ENCODE measurements at regions not wholly inside any gene's neighbourhood (a gene's known extent, or its start where the extent isn't known, plus 50 kb on each side); places are given as distances from the start of the nearest gene placed in this dataset.

DNA sequence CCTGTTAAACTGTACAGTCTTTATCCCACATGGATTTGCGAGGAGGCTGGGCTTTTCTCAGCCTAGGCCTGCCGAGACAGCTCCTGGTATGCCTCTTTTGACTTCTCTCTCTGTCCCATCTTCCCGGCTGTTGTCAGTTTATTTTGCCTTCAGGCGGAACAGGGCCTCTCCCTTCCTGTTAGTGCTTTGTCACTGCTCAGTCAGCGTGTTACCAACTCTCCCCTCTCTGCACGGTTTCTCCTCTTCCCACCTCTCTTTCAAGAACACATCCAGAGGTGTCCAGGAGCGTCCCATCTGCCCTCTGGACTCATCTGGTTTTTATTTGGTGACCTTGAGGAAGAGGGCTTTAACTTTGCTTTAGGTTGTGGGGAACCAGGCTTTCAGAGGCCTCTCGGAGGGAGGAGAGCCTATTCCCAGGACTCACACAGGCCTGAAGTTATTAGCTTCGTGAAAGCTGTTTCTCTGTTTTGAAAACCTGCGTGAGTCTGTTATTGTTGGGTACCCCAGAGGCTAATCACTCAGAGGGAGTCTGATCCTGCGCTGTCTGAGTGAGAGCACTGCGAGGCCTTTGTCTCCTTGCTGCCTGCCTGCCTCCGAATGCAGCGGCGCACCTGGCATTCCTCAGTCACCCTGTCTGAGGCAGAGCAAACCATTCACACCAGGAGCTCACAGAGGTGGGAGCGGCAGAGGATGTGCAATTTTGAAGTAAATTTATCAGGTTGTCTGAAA, 234.4 kb upstream of the MPDZ start:
- Histone ChIP-seq H3K27me3 (ENCODE audit: control insufficient read depth in 2 of 2, insufficient read depth in 2 of 2, low read length in 2 of 2) (no peaks in the 10 kb centered on the region), H3K27ac (ENCODE audit: extremely low read depth, low read depth, low read length) (no peak overlapping the region), H3K4me2 (ENCODE audit: insufficient read depth, low read length) (peak overlapping the region; percentile 25; the same call in 1 of the 2 replicates), H3K9me3 (replicated peaks; ENCODE audit: control insufficient read depth, insufficient read depth, low read depth, low read length) (no peaks in the 10 kb centered on the region), H2AFZ (ENCODE audit: low read depth, low read length) (peak overlapping the region; percentile 80; the same call in 1 of the 2 replicates), H3K36me3 (ENCODE audit: control insufficient read depth, insufficient read depth, low read length) (no peaks in the 10 kb centered on the region), H3K9me1 (ENCODE audit: control insufficient read depth, insufficient read depth, low read length) (no peaks in the 10 kb centered on the region), H4K20me1 (replicated peaks; ENCODE audit: control insufficient read depth, insufficient read depth, low read length) (no peaks in the 10 kb centered on the region), H3K9ac (ENCODE audit: insufficient read depth in 1 of 2, low read depth in 2 of 2, low read length in 2 of 2) (no peak overlapping the region), H3K4me1 (replicated peaks in 1 of 2; ENCODE audit: control insufficient read depth in 2 of 2, insufficient read depth in 2 of 2, low read length in 2 of 2) (no peaks in the 10 kb centered on the region; a peak in 1 of 5 replicates), H3K79me2 (ENCODE audit: control insufficient read depth, insufficient read depth, low read length) (no peaks in the 10 kb centered on the region), H3K4me3 (no peak overlapping the region)
- peak in 1 of 4 experiments; percentile 2 for DNase-seq (ENCODE audit: extremely low read depth in 1 of 4, low spot score in 3 of 4)
- POLR2A ChIA-PET: interaction anchor here (1.1 kb wide), 1 partner anchor 9 kb away, joined by 4 read pairs; no protein-coding TSS in a partner anchor
- ATAC-seq: peak; percentile 56
- no peak for FAIRE-seq
- WGBS (ENCODE audit: insufficient coverage, low coverage, missing lambda C conversion rate): 22% methylated on average over 15 of the region's 16 CpGs
- TF ChIP-seq, protein P1, sequence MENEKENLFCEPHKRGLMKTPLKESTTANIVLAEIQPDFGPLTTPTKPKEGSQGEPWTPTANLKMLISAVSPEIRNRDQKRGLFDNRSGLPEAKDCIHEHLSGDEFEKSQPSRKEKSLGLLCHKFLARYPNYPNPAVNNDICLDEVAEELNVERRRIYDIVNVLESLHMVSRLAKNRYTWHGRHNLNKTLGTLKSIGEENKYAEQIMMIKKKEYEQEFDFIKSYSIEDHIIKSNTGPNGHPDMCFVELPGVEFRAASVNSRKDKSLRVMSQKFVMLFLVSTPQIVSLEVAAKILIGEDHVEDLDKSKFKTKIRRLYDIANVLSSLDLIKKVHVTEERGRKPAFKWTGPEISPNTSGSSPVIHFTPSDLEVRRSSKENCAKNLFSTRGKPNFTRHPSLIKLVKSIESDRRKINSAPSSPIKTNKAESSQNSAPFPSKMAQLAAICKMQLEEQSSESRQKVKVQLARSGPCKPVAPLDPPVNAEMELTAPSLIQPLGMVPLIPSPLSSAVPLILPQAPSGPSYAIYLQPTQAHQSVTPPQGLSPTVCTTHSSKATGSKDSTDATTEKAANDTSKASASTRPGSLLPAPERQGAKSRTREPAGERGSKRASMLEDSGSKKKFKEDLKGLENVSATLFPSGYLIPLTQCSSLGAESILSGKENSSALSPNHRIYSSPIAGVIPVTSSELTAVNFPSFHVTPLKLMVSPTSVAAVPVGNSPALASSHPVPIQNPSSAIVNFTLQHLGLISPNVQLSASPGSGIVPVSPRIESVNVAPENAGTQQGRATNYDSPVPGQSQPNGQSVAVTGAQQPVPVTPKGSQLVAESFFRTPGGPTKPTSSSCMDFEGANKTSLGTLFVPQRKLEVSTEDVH (IDR thresholded peaks at IDR 0.05; ENCODE audit: low read depth, partially characterized antibody): no peak
- no peak for TF ChIP-seq MYNN (IDR thresholded peaks at IDR 0.05)
- no peak for TF ChIP-seq MYNN (CRISPR knock-in tag; IDR thresholded peaks at IDR 0.05)
- no peak for TF ChIP-seq MEIS2 (IDR thresholded peaks at IDR 0.05; ENCODE audit: partially characterized antibody)
- TF ChIP-seq, protein P2, sequence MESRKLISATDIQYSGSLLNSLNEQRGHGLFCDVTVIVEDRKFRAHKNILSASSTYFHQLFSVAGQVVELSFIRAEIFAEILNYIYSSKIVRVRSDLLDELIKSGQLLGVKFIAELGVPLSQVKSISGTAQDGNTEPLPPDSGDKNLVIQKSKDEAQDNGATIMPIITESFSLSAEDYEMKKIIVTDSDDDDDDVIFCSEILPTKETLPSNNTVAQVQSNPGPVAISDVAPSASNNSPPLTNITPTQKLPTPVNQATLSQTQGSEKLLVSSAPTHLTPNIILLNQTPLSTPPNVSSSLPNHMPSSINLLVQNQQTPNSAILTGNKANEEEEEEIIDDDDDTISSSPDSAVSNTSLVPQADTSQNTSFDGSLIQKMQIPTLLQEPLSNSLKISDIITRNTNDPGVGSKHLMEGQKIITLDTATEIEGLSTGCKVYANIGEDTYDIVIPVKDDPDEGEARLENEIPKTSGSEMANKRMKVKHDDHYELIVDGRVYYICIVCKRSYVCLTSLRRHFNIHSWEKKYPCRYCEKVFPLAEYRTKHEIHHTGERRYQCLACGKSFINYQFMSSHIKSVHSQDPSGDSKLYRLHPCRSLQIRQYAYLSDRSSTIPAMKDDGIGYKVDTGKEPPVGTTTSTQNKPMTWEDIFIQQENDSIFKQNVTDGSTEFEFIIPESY (CRISPR knock-in tag; IDR thresholded peaks at IDR 0.05): no peak
- TF ChIP-seq GABPB1 (CRISPR knock-in tag; IDR thresholded peaks at IDR 0.05): no peak
- TF ChIP-seq, protein P3, sequence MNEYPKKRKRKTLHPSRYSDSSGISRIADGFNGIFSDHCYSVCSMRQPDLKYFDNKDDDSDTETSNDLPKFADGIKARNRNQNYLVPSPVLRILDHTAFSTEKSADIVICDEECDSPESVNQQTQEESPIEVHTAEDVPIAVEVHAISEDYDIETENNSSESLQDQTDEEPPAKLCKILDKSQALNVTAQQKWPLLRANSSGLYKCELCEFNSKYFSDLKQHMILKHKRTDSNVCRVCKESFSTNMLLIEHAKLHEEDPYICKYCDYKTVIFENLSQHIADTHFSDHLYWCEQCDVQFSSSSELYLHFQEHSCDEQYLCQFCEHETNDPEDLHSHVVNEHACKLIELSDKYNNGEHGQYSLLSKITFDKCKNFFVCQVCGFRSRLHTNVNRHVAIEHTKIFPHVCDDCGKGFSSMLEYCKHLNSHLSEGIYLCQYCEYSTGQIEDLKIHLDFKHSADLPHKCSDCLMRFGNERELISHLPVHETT (CRISPR knock-in tag; conservative IDR thresholded peaks at IDR 0.05 in 1 of 2, IDR thresholded peaks at IDR 0.05 in 1 of 2): no peak
- no peak for TF ChIP-seq ILF3 (IDR thresholded peaks at IDR 0.05; ENCODE audit: borderline replicate concordance)
- no peak for TF ChIP-seq ZNF507 (tag; conservative IDR thresholded peaks at IDR 0.05)
- no peak for TF ChIP-seq ESRRB (CRISPR knock-in tag; IDR thresholded peaks at IDR 0.05; ENCODE audit: borderline replicate concordance)
- TF ChIP-seq, protein P4, sequence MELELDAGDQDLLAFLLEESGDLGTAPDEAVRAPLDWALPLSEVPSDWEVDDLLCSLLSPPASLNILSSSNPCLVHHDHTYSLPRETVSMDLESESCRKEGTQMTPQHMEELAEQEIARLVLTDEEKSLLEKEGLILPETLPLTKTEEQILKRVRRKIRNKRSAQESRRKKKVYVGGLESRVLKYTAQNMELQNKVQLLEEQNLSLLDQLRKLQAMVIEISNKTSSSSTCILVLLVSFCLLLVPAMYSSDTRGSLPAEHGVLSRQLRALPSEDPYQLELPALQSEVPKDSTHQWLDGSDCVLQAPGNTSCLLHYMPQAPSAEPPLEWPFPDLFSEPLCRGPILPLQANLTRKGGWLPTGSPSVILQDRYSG (tag; conservative IDR thresholded peaks at IDR 0.05; ENCODE audit: low read depth): no peak
- no peak for TF ChIP-seq ZNF76 (CRISPR knock-in tag; IDR thresholded peaks at IDR 0.05; ENCODE audit: borderline replicate concordance)
- no peak for TF ChIP-seq ZNF384 (IDR thresholded peaks at IDR 0.05; ENCODE audit: low read depth, low read length)
- no peak for TF ChIP-seq TAF9B (IDR thresholded peaks at IDR 0.05; ENCODE audit: partially characterized antibody)
- intact Hi-C loops (cut with micrococcal nuclease) (no loop called here), in situ Hi-C loops (cut with MboI) (no loop called here)
- no TSS peak for BruUV-seq (replicated peaks)
- CTCF ChIA-PET (ENCODE audit: low intra/inter-chr PET ratio): no interaction called here

Measured in K562 (cell line).